ENCODE measurements at regions not wholly inside any gene's neighbourhood (a gene's known extent, or its start where the extent isn't known, plus 50 kb on each side); places are given as distances from the start of the nearest gene placed in this dataset.
A peak's percentile ranks its signal among the peaks of the same experiment; 100 is the strongest.
"Not testable (repeated sequence)": the region's sequence is repeated elsewhere in the genome, so short reads cannot be mapped to it uniquely, and the experiment has no call there.

DNA sequence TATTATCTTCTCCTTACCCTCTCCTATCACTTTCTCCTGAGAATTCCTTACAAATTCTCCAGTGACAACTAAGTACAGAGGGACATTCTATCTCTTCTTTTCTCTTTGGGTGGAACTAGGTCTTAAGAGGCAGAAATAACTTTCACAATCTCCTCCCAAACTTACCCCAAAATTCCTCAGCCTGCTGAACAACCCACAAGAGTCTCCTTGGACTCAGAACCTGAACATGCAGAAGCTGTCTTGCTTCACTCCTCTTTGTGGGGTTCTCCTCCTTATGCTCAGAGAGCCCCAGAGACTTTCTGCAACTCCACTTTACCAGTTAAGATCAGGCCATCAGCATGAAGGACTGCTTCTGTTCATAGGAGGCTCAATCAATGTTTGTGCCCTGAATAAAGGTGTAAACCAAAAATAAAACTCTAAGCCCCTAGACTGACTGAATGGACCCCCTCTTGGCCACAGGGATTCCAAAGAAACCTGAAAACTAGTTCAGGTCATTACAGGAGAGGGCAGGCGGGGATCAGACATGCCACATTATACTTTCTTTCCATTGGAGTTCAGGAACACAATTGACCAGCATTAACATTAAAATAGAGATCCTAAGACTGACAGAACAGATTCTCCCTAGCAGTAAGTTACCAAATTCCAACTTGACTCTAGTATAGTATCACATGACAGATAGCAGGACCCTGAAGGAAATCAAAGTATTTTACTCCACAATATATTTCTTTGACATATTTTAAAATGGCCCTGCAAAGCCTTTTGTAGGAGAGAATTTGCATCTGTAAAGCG, 179.7 kb upstream of the FBXL17 start:
- no peak for ATAC-seq
- no peak overlapping the region for H3K27ac ChIP-seq
- intact Hi-C loops (cut with DNase I): no loop called here

GRCh38 chr5:108560581-108560980, 178.7 kb upstream of the FBXL17 start:
- no peak for ATAC-seq
- H3K27ac ChIP-seq: no peak overlapping the region
- no peaks in the 10 kb centered on the region for H3K27me3 ChIP-seq

More for the DNA sequence above, 179.7 kb upstream of the FBXL17 start:
- Histone ChIP-seq H3K36me3 (no peaks in the 10 kb centered on the region), H3K9me3 (no peaks in the 10 kb centered on the region), H3K4me1 (no peaks in the 10 kb centered on the region), H3K4me3 (no peak overlapping the region), H3K27me3 (no peaks in the 10 kb centered on the region)
- DNase-seq: no peak
- TF ChIP-seq, protein P1, sequence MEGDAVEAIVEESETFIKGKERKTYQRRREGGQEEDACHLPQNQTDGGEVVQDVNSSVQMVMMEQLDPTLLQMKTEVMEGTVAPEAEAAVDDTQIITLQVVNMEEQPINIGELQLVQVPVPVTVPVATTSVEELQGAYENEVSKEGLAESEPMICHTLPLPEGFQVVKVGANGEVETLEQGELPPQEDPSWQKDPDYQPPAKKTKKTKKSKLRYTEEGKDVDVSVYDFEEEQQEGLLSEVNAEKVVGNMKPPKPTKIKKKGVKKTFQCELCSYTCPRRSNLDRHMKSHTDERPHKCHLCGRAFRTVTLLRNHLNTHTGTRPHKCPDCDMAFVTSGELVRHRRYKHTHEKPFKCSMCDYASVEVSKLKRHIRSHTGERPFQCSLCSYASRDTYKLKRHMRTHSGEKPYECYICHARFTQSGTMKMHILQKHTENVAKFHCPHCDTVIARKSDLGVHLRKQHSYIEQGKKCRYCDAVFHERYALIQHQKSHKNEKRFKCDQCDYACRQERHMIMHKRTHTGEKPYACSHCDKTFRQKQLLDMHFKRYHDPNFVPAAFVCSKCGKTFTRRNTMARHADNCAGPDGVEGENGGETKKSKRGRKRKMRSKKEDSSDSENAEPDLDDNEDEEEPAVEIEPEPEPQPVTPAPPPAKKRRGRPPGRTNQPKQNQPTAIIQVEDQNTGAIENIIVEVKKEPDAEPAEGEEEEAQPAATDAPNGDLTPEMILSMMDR (IDR thresholded peaks at IDR 0.05): no peak

GRCh38 chr5:108560166-108560565, 178.3 kb upstream of the FBXL17 start:
- no peak overlapping the region for H3K4me3 ChIP-seq
- intact Hi-C loops (cut with DNase I): no loop called here
- H3K27ac ChIP-seq: no peak overlapping the region
- TF ChIP-seq, protein P1 (IDR thresholded peaks at IDR 0.05): no peak
- no peaks in the 10 kb centered on the region for H3K36me3 ChIP-seq
- no peaks in the 10 kb centered on the region for H3K4me1 ChIP-seq
- no peaks in the 10 kb centered on the region for H3K27me3 ChIP-seq
- H3K9me3 ChIP-seq: no peaks in the 10 kb centered on the region
- no peak for ATAC-seq
- DNase-seq: no peak

More at GRCh38 chr5:108560581-108560980, 178.7 kb upstream of the FBXL17 start:
- Histone ChIP-seq H3K4me1 (no peaks in the 10 kb centered on the region), H3K9me3 (no peaks in the 10 kb centered on the region), H3K4me3 (no peak overlapping the region), H3K36me3 (no peaks in the 10 kb centered on the region)
- DNase-seq: no peak
- intact Hi-C loops (cut with DNase I): no loop called here
- TF ChIP-seq, protein P1 (IDR thresholded peaks at IDR 0.05): no peak

DNA sequence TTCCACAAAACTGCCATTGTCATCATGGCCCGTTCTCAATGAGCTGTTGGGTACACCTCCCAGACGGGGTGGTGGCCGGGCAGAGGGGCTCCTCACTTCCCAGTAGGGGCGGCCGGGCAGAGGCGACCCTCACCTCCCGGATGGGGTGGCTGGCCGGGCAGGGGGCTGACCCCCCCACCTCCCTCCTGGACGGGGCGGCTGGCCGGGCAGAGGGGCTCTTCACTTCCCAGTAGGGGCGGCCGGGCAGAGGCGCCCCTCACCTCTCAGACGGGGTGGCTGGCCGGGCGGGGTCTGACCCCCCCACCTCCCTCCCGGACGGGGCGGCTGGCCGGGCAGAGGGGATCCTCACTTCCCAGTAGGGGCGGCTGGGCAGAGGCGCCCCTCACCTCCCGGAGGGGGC, 176.9 kb upstream of the FBXL17 start:
- intact Hi-C loops (cut with DNase I): not testable (repeated sequence)

GRCh38 chr5:108558142-108558541, 176.2 kb upstream of the FBXL17 start:
- H3K4me1 ChIP-seq; H3K27me3 ChIP-seq; H3K27ac ChIP-seq; H3K9me3 ChIP-seq; ATAC-seq; H3K4me3 ChIP-seq; intact Hi-C loops (cut with DNase I); DNase-seq; H3K36me3 ChIP-seq: not testable (repeated sequence)

More for the DNA sequence above, 176.9 kb upstream of the FBXL17 start:
- not testable (repeated sequence) for ATAC-seq, H3K36me3 ChIP-seq, DNase-seq, H3K4me3 ChIP-seq, H3K27ac ChIP-seq, H3K27me3 ChIP-seq, H3K4me1 ChIP-seq, H3K9me3 ChIP-seq

DNA sequence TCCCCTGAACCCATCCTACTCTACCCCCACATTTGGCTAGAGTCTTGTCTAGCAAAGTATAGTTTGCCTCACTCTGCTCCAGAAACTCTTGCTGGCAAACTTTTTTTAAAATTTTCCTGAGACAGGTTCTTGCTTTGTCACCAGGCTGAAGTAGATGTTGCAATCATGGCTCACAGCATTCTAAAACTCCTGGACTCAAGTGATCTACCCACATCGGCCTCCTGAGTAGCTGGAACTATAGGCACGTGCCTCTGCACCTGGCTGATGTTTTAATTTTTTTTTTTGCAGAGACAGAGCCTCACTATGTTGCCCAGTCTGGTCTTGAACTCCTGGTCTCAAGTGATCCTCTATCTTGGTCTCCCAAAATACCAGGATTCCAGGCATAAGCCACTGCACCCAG, 175.8 kb upstream of the FBXL17 start:
- Histone ChIP-seq H3K4me1 (no peaks in the 10 kb centered on the region), H3K27ac (no peak overlapping the region), H3K27me3 (no peaks in the 10 kb centered on the region), H3K36me3 (no peaks in the 10 kb centered on the region), H3K9me3 (no peaks in the 10 kb centered on the region), H3K4me3 (no peak overlapping the region)
- TF ChIP-seq, protein P1 (IDR thresholded peaks at IDR 0.05): no peak
- intact Hi-C loops (cut with DNase I): no loop called here
- DNase-seq: no peak
- ATAC-seq: peak; percentile 63

All from upper lobe of right lung (tissue), 1 donor.